ENCODE measurements at regions not wholly inside any gene's neighbourhood (a gene's known extent, or its start where the extent isn't known, plus 50 kb on each side); places are given as distances from the start of the nearest gene placed in this dataset.

GRCh38 chr3:151576511-151577137 is 115.8 kb upstream of the IGSF10 start:
- Histone ChIP-seq H3K27me3 (ENCODE audit: control insufficient read depth in 3 of 3, insufficient read depth in 3 of 3, low read length in 2 of 3) (no peaks in the 10 kb centered on the region), H3K4me3 (no peak overlapping the region), H3K4me1 (ENCODE audit: control insufficient read depth in 5 of 5, insufficient read depth in 5 of 5, low read length in 5 of 5) (peaks cover 0 to 3% (median 0%) of the 10 kb centered on the region in 5 donors), H3K27ac (ENCODE audit: low read depth in 1 of 2, low read length in 1 of 2) (no peak overlapping the region), H3K36me3 (ENCODE audit: control insufficient read depth in 4 of 4, insufficient read depth in 4 of 4, low read length in 4 of 4) (no peaks in the 10 kb centered on the region), H3K9ac (ENCODE audit: insufficient read depth in 1 of 2, low read length in 2 of 2) (no peak overlapping the region), H3K9me3 (ENCODE audit: control insufficient read depth in 4 of 4, insufficient read depth in 3 of 4, low read length in 3 of 4) (no peaks in the 10 kb centered on the region)
- no peak for DNase-seq
- 79 to 89% methylated on average over 7 of the region's 7 CpGs for WGBS, 2 donors
- no peak for ATAC-seq (ENCODE audit: insufficient read depth, low FRiP score)
- TF ChIP-seq CTCF (IDR thresholded peaks at IDR 0.05; ENCODE audit: control extremely low read depth, extremely low read depth): no peak

- peak in 2 of 3 donors; percentile 25 to 38 for DNase-seq
- Histone ChIP-seq H3K36me3 (ENCODE audit: control insufficient read depth in 4 of 4, insufficient read depth in 4 of 4, low read length in 4 of 4) (no peaks in the 10 kb centered on the region), H3K9ac (ENCODE audit: insufficient read depth in 1 of 2, low read length in 2 of 2) (no peak overlapping the region), H3K4me3 (no peak overlapping the region), H3K9me3 (ENCODE audit: control insufficient read depth in 4 of 4, insufficient read depth in 3 of 4, low read length in 3 of 4) (no peaks in the 10 kb centered on the region), H3K4me1 (ENCODE audit: control insufficient read depth in 5 of 5, insufficient read depth in 5 of 5, low read length in 5 of 5) (peaks cover 0 to 13% (median 0%) of the 10 kb centered on the region in 5 donors), H3K27ac (ENCODE audit: low read depth in 1 of 2, low read length in 1 of 2) (no peak overlapping the region), H3K27me3 (ENCODE audit: control insufficient read depth in 3 of 3, insufficient read depth in 3 of 3, low read length in 2 of 3) (no peaks in the 10 kb centered on the region)
- no peak for ATAC-seq (ENCODE audit: insufficient read depth, low FRiP score)
- no peak for TF ChIP-seq CTCF (IDR thresholded peaks at IDR 0.05; ENCODE audit: control extremely low read depth, extremely low read depth)
- WGBS, 2 donors: 73 to 81% methylated on average over 4 of the region's 4 CpGs
Observed at GRCh38 chr3:151568184-151568583, 107.3 kb upstream of the IGSF10 start.

DNA sequence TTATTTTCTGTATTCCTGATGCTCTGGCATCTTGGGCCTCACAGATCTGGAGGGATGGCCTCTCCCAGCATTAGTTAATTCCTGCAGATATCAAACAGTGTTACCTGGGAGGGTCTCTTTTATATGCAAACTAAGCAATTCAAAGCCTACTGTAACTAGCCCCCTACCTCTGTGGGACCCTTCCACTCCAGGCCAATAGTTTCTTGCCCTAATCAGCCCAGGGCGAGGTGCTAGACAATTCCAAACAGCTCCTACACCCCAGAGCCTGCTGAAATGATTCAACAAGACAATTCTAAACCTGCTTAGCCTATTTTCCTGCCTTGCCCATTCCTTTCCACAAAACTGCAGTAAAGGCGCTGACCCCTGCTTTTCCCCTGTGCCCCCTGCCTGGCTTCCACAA is 106.6 kb upstream of the IGSF10 start:
- no peak for DNase-seq
- TF ChIP-seq CTCF (IDR thresholded peaks at IDR 0.05; ENCODE audit: control extremely low read depth, extremely low read depth): no peak
- WGBS, 2 donors: 80 to 94% methylated on average over 2 of the region's 2 CpGs
- no peak overlapping the region for H3K27ac ChIP-seq (ENCODE audit: low read depth in 1 of 2, low read length in 1 of 2)
- no peak overlapping the region for H3K9ac ChIP-seq (ENCODE audit: insufficient read depth in 1 of 2, low read length in 2 of 2)
- no peaks in the 10 kb centered on the region for H3K27me3 ChIP-seq (ENCODE audit: control insufficient read depth in 3 of 3, insufficient read depth in 3 of 3, low read length in 2 of 3)
- no peaks in the 10 kb centered on the region for H3K36me3 ChIP-seq (ENCODE audit: control insufficient read depth in 4 of 4, insufficient read depth in 4 of 4, low read length in 4 of 4)
- no peaks in the 10 kb centered on the region for H3K9me3 ChIP-seq (ENCODE audit: control insufficient read depth in 4 of 4, insufficient read depth in 3 of 4, low read length in 3 of 4)
- no peak overlapping the region for H3K4me3 ChIP-seq
- peaks cover 0 to 15% (median 0%) of the 10 kb centered on the region in 5 donors for H3K4me1 ChIP-seq (ENCODE audit: control insufficient read depth in 5 of 5, insufficient read depth in 5 of 5, low read length in 5 of 5)
- ATAC-seq (ENCODE audit: insufficient read depth, low FRiP score): no peak

DNA sequence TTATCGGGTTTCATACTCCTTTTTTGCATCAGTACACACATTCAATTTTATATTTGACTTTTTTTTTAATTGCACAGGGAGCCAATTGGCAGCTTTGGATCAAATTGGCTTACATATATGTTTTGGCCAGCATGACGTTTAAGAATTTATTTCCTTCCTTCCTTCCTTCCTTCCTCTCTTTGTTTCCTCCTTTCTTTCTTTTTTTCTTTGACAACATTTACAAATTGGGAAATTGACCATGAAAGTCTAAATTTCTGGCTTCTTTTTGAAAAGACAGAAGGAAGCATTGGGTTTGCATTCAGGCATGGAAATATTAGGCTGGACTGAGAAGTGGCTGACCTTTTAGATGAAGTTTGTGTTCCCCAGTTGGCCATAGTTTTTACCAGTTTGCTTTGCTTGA is 103.4 kb upstream of the IGSF10 start:
- H3K36me3 ChIP-seq (ENCODE audit: control insufficient read depth in 4 of 4, insufficient read depth in 4 of 4, low read length in 4 of 4): no peaks in the 10 kb centered on the region
- no peak overlapping the region for H3K4me3 ChIP-seq
- peaks cover 0 to 39% (median 5%) of the 10 kb centered on the region in 5 donors for H3K4me1 ChIP-seq (ENCODE audit: control insufficient read depth in 5 of 5, insufficient read depth in 5 of 5, low read length in 5 of 5)
- H3K27me3 ChIP-seq (ENCODE audit: control insufficient read depth in 3 of 3, insufficient read depth in 3 of 3, low read length in 2 of 3): no peaks in the 10 kb centered on the region
- ATAC-seq (ENCODE audit: insufficient read depth, low FRiP score): no peak
- WGBS, 2 donors: 53 to 68% methylated on average over 2 of the region's 2 CpGs
- H3K9ac ChIP-seq (ENCODE audit: insufficient read depth in 1 of 2, low read length in 2 of 2): no peak overlapping the region
- H3K27ac ChIP-seq (ENCODE audit: low read depth in 1 of 2, low read length in 1 of 2): no peak overlapping the region
- TF ChIP-seq CTCF (IDR thresholded peaks at IDR 0.05; ENCODE audit: control extremely low read depth, extremely low read depth): no peak
- no peak for DNase-seq
- no peaks in the 10 kb centered on the region for H3K9me3 ChIP-seq (ENCODE audit: control insufficient read depth in 4 of 4, insufficient read depth in 3 of 4, low read length in 3 of 4)

All from lung (tissue), 11 donors.